Renal cortical epithelial cell (primary cell): ENCODE measurements at regions not wholly inside any gene's neighbourhood (a gene's known extent, or its start where the extent isn't known, plus 50 kb on each side); places are given as distances from the start of the nearest gene placed in this dataset.
A peak's percentile ranks its signal among the peaks of the same experiment; 100 is the strongest.

Experiments used
- DNase-seq: peaks from one replicate; pipeline ENCODE4 v3.0.0-alpha.2; 2011; ENCODE audit warnings: low read depth

DNA sequence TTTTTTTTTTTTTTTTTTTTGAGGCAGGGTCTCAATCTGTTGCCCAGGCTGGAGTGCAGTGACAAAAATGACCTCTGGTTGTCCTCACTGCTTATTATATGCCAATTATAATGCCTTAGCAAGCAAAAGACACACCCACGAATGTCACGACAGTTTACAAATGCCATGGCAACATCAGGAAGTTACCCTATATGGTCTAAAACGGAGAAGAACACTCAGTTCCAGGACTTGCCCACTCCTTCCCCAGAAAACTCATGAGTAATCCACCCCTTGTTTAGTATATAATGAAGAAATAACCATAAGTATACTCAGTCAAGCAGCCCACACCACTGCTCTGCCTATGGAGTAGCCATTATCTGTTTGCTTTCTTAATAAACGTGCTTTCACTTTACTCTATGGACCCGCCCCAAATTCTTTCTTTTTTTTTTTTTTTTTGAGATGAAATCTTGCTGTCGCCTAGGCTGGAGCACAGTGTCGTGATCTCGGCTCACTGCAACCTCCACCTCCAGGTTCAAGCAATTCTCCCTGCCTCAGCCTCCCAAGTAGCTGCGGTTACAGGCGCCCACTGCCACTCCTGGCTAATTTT, 106.2 kb downstream of the SMIM20 start:
- peak; percentile 29 for DNase-seq

DNA sequence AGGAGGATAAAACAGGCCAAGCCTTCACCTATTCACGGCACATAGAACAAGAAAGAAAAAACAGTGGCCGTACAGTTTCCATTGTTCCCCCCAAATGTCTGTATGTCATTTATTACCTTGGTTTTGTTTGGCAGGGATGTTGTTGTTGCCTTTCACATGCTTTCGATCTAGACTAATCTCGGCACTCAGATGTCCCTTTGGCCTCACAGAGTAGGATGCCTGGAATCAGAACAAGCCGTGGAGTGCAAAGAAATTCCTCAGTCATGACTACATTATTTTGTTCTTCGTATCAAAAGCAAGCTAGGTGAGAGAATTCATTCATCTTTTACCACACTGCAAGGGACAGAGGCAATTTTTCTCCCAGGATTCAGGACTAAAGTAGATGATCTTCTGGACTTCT, 106.9 kb downstream of the SMIM20 start:
- DNase-seq, result no peak

DNA sequence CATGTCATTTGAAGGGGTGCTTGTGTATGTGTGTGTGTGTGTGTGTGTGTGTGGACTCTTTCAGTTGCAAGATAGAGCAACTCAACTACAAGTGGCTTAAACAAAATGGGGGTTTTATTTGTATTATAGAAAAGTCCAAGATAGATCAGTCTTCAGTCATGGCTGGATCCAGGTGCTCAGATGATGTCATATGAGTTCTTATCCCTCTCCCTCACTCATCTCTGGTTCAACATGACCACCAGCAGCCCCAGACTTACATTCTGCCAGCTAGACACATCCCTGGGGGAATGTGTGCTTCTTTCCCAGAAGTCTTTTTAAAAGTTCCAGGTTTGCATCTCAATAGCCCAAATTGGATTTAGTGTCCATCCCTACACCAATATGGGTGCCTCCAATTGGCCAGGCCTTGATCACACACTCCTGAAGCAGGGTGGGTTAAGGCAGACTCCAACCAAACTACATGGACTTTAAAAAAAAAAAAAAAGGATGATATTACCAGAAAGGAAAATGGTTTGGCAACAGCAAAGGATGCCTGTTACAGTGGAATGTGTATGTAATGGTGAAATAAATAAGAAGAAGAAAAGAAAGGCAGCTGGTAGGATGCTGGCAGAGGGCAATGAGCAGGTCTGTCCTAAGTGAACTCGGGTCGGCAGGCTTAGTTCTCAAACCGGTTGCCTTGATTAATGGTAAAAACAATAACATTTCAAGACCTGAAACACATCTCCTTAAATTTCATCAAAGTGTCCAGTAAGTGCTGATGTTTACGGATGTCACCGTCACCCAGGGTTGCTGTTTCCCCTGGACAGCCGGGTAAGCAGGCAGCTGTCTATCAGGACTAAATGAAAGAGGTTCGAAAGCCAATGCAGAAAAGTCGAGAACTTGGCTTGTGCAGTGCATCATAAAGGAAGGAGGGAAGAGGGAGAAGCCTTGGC, 107.7 kb downstream of the SMIM20 start:
- DNase-seq, result no peak

DNA sequence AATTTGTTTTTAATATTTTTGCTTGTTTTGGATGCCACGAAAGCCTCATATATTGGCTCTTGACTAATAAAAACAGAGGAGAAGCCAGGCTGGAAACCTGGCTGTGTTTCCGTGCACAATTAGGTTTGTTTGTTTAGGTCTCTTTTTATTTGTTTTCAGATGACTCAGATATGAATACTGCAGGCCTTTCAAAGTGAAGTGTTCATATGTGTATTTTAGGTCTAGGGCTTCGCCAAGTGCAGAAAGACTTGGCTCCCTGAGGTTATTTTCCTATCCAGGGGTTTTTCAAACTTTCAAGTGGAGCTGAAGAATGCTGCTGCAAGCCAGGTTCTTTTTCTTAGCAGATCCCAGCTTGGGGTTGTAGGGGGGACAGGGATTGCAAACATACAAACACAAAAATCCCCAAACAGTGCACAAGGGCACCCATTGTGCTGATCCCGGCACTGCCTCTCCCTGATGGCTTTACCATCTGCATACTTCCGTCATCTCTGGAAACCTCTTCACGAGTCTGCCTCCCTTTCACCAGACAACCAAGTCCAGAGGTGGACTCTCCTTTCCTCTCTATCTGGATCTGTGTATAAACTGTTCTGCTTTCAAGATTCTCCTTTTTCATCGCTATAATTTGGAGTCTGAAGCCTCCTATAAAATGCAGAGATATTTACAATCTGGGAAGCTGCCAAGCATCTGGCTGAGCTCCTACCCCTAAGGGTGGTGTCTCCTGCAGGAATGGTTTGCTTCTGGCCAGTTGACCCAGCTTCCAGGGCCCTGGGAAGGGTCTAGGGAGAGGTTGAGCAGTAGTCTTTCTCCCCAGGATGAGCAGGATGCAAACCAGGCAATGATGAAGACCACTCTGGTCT, 108.6 kb downstream of the SMIM20 start:
- DNase-seq, result peak; percentile 87

DNA sequence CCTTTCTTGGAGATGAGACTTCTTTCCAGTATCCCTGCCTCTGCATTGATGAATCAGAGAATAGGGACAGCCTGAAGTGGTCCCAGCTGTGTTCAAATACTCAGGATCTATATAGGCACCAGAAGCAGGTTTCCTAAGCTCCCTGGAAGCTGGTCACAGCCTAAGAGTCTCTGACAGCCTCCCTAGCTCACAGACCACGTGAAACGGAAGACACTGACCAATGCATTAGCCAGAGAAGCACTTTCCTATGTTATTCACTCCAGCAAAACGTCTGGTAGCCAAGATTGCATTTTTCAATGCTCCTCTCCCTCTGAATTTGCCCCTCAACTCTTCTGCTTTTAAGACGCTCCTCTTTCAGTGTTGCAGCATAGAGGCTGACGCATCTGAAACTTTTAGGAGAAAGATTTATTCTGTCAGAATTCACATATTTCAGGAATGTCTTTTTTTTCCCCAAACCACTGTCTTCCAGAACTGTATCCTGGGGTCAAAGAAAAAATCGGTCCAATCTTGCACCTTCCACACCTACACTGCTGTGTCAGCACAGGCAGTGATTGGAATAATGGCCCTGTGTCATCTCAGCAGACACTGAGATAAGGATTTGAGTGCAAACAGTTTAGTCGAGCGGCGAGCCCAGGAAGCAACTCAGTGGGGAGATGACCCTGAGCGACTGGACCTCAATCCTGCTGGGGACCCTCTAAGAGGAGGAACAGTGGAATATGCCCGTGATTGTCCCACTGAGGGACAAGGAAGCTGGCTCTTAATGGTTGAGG, 109.4 kb downstream of the SMIM20 start:
- DNase-seq, result no peak

DNA sequence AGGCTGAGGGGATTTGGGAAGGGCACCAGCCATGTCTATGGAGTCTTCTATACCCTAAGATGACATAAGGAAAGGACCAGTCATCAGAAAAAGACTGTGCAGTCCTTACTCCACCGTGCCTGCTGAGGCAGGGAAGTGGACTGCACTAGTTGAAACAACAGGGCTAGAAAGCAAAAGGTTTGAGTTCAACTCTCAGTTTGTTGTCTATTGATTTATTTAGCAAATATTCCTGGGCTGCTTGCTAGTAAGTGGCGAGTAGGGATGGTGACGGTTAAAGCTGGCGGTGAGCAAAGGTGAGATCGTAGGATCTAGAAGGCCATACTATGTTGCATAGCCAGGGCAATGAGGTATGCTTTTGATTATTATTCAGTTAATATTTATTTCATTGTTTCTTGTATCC, 110.1 kb downstream of the SMIM20 start:
- DNase-seq, result no peak

DNA sequence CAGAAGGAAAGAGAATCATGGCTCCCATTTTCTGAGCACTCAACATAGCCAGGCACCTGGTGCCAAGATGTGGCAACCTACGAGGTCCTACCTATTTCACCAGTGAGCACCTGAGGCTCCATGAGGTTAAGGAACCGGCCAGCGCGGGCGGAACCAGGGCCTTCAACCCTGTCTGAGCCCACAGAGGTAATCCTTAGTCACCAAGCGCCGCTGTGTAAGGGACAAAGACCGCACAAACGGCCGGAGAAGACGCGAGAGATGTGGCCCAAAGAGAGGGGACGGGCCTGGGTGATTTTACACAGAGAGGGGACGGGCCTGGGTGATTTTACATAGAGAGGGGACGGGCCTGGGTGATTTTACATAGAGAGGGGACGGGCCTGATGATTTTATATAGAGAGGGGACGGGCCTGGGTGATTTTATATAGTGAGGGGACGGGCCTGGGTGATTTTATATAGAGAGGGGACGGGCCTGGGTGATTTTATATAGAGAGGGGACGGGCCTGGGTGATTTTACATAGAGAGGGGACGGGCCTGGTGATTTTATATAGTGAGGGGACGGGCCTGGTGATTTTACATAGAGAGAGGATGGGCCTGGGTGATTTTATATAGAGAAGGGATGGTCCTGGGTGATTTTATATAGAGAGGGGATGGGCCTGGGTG, 114.2 kb downstream of the SMIM20 start:
- DNase-seq, result no peak

DNA sequence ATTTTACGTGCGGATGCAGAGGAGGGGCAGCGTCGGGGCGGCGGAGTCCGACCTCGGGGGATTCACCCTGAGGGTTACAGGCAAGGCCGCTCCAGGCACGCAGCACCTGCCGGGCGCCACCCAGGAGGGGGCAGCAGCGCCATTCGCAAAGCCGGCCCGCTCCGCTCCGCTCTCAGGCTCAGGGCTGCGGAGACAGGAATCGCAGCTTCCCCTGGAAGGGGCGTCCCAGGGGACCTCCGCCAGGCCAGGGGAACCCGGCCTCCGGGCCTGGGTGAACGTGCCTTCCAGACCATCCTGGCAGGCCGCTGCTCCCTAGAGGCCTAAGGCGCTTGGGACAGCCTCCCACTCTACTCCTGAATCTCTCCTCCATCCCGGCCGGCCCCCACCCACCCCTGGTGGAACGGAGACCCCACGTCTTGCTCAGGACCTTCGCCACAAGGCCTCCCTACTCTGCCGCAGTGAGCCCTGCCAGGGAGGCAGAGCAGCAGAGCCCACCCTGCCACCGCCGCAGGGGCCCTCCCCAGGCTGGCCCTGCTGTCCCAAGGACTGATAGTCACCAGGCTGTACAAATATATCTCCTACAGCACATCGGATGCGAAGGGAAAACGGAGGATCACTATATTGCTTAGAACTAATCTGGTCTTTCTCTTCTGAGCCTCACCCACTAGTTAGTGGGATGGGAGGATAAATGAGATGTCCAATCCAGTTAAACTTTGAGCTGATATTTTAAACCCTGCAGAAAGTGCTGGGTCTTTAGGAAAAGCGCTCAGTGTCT, 115.0 kb downstream of the SMIM20 start:
- DNase-seq, result no peak

DNA sequence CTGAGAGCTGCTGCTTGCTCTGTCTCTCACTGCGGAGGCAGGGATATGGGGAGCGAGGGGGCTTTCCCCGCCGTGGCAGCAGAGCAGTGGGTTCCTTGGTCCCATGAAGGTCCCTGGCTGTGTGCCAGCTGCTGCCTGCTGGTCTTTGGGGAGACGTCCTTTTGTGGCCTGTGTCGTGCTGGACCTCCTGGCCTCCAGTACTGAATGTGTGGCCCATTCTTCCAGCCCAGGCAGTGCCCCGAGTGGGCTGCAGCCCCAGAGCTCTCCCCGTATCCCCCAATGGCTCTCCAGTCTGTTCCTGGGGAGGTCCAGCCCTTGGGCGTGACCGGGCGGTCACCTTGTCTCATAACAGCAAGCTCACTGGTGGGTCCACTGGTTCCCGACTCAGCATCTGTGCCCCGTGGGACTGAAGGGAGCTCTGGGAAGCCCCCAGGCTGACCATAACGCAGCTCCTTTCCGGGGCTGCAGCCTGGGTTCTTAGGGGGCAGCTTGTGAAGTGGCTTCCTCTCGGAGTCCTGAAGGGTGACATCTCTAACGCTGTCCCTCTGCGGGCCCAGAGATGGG, 115.6 kb downstream of the SMIM20 start:
- no peak for DNase-seq

DNA sequence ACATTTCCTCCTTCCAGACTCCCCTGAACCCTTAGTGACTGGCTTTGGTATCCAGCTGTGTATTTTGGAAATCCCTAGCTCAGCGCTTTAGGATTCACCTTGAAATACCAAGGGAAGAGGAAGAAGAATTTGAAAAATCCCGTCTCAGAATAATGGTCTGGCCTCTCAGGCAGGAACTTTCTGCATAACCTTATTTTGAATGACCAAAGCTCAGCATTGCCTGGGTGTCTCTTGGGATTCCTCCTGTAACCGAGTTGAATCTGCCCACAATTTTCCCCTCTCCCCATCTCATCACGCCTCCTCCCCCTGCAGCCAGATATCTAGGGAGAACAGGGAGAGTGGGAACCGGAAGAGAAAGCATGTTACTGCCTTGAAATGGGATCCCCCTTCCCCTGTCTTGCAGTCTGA, 116.2 kb downstream of the SMIM20 start:
- no peak for DNase-seq

DNA sequence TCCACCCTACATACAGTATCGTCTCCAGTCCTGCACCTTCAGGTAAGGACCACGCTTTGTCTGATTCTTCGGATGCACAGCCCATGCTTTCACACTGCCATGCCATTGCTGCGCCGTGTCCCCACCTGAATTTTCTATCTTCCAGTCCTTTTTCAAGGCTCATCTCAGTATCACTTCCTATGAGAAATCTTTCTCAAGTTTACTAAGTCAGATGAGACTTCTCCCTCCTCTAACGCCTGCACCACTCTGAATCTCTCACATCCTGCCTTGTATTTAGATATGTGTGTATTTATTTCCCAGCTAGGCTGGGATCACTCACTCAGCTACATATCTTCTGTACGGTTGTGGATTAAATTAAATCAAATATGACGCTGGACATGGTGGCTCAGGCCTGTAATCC, 116.8 kb downstream of the SMIM20 start:
- no peak for DNase-seq

DNA sequence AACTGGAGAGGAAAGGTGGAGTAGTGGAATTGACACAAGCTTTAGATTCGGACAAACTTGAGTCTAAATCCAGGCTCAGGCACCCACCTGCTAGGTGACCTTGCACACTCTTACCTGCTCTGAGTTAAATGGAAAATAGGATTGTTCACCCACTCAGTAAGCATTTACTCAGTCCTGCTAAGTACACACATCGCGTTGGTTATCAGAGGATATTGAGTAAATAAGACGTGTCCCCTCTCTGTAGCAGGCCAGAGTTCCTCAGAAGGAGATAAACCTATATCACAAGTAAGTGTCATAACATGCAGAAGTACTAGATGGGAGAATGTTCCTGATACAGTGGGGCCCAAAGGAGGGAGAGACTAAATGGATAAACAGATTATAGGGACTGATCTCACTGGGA, 117.7 kb downstream of the SMIM20 start:
- no peak for DNase-seq

DNA sequence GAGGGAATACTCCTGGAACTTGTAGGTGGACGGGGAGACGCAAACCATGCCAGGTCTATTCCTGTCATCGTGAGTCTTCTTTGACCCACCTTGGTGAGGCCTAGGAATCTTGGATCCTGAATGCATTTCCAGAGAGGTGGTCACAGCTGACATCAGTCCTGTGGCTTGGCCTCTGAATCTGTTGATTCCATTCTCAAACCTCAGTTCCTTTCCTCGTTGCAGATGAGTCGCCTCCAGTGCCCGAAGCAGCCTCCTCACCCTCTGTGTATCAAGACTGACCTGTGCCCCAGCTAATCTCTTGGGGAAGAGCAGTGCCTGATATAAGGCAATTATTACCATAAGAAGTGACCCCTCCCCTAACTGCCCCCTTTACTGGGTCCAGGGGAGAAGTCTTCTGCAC, 118.1 kb downstream of the SMIM20 start:
- peak; percentile 74 for DNase-seq

DNA sequence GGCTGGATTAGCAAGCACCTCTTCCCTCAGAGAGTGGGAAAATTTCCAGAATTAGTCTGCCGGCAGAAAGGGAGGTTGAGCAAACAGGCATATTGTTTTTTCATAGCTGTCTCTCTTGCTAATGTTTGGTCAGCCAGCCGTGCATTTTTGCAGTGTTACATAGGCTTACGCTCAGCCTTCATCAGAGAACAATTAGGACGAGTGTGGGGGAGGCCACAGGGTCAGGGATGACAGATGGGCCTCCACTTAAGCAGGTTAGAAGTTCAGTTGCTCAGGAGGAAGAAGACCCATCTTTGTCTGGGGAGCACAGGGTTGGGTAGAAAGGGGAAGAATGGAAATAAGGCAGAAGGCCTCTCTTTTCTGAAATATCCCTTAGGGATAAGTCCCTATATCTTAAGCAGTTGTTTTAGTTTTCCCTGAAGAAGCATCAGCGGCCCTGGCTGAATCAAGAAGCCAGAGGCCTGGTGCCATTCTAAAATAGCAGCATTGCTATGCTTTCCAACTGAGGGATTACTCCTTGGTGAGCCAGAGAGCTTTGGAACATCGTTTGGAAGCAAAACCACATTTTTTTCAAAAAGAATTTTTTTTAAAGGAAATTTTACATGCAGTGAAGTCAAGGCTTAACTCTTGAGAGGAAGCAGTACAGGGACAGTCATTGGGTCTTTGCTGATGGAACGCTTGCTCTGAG, 118.8 kb downstream of the SMIM20 start:
- DNase-seq, result peak; percentile 81

DNA sequence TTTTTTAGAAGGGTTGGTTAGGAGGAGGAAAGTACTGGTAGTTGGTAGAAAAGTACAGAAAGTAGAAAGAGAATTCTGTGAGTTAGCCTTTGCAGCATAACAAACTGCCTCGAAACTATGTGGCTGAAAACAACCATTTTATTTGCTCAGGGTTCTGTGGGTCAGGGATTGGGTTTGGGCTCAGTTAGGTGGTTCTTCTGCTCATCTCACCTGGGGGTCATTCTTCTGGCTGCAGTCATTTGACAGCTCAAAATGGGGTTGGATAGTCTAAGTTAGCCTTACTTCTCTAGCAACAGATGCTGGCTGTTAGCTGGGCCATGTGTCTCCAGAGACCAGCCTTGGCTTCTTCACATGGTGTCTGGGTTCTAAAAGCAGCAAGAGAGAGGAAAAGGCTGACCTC, 119.4 kb downstream of the SMIM20 start:
- DNase-seq, result no peak

DNA sequence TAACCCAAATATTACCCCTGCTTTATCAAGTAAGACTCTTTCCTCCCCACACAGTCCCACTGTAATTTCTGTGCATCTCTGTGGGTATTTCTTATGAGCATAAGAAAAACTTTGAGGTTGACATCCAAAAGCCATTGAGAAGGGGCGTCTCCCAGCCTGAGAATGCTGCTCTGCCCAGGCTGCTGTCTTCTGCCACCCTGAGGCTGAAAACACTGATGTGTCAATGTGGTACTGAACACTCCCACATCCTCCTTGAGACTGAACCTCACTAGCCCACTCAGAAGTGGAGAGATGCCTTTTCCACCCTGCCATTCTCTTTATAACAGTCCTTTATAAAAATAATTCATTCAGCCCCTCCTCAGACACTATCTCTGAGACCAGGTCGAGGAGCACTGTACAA, 120.8 kb downstream of the SMIM20 start:
- no peak for DNase-seq

DNA sequence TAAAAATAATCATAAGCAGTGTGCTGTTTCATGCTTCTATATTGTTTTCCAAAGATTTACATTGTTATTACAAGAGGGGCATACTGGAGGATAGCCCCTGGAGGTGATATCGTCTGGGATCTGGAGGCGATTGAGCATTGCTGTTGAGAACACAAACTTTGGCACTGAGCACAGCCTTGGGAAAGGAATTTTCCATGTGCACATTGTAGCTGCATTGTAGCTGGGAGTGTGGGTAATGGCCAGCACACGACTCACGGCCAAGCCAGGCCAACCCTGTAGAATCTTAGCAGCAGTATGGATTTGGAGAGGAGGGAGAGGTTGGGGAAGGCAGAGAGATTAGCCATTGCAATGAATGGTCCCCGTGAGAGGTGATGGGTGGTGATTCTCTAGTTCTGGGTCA, 121.9 kb downstream of the SMIM20 start:
- DNase-seq, result no peak

DNA sequence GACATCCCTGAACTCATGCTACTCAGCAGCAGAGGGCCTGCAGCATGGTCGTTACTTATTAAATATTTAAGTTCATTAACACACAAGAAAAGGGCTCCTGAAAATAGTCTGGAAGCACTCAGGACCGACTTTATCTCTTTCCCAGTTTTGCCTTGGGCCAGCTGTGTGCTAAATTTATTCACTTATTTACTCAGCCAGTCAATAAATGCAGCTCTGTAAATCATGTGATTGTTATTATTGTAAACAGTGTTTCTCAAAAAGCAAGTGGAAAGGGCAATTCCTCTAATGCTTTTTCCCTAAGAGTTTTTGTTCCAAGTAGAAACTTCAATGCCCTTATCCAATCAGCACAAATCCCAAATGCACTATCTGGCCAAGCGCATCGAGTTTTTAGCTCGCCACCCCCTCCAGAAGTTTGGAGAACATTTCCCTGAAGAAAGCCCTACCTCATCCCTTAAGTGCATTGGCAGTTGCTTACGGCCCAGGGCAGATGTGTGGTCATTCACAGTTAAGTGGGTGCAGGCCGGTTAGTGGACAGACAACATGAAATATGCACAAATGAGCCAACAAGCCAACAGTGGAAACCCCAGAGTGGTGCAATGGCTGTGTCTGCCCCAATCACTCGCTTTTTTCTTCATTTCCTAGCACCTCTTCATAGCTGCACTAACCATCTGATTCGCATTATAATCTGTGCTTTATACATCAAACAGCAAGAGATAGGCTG, 125.8 kb downstream of the SMIM20 start:
- DNase-seq, result no peak

DNA sequence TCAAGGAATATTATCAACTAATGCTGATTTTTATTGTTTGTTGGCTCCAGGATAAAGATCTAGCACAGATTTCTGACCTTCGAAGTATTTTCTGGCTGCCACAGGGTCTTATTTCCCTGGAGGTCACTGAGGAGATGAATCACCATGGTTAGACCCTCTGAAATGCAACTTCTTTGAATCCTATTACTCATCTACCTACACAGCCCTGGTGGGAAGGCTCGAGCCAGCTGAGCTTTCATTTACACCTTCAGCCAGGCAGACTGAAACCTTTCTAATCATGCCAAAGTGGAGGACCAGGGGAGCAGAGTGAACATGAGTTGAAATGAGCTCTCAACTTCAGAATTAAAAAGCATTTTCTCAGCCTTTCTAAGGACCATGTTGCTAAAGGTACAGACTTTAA, 130.5 kb downstream of the SMIM20 start:
- DNase-seq, result no peak
